H1 (cell line): ENCODE measurements at regions not wholly inside any gene's neighbourhood (a gene's known extent, or its start where the extent isn't known, plus 50 kb on each side); places are given as distances from the start of the nearest gene placed in this dataset.

Experiments
- CTCF ChIA-PET: fragments of 300-600 bp; sonication (Branson Sonifier 250); formaldehyde crosslinking; loops from one replicate; lab custom pipeline; 2021; ENCODE audit not compliant: partially characterized antibody; lab: Charles Lee
- POLR2A ChIA-PET: fragments of 300-600 bp; sonication (Branson Sonifier 250); formaldehyde crosslinking; loops from one replicate; lab custom pipeline; 2021; ENCODE audit warnings: inconsistent platforms; ENCODE audit not compliant: partially characterized antibody; lab: Charles Lee
- DNase-seq, 2 experiments: peaks; one replicate each; pipeline versions ENCODE4 v3.0.0 to v3.0.0-alpha.2; 2010 to 2022; ENCODE audit warnings: low spot score in 2 of 2, low read depth in 1 of 2, mixed read lengths in 1 of 2
- FAIRE-seq: peaks from 2 replicates; lab custom pipeline; 2011; peaks lifted over from hg19 to GRCh38; lab: Jason Lieb, UNC
- H2AFZ ChIP-seq: 2 replicates; pipeline ENCODE4 v1.8.1; 2012; ENCODE audit warnings: low read length, inconsistent platforms
- H2AK5ac ChIP-seq: 2 replicates; pipeline ENCODE4 v1.6.1; 2013; ENCODE audit warnings: low read depth, low read length
- H2BK120ac ChIP-seq: replicated peaks from 2 replicates; pipeline ENCODE3; 2013; ENCODE audit warnings: low read depth, low read length, inconsistent platforms
- H2BK12ac ChIP-seq: 2 replicates; pipeline ENCODE4 v1.6.1; 2013; ENCODE audit warnings: low read depth, low read length
- H2BK15ac ChIP-seq: 2 replicates; pipeline ENCODE4 v1.6.1; 2013; ENCODE audit warnings: low read length
- H2BK20ac ChIP-seq: 2 replicates; pipeline ENCODE4 v1.6.1; 2013; ENCODE audit warnings: low read length
- H2BK5ac ChIP-seq: 2 replicates; pipeline ENCODE4 v1.6.1; 2013; ENCODE audit warnings: low read depth, low read length
- H3K14ac ChIP-seq: 2 replicates; pipeline ENCODE4 v1.6.1; 2013; ENCODE audit warnings: inconsistent platforms; ENCODE audit not compliant: insufficient read length
- H3K18ac ChIP-seq: 2 replicates; pipeline ENCODE4 v1.6.1; 2013; ENCODE audit warnings: low read length; ENCODE audit errors: extremely low read depth
- H3K23ac ChIP-seq: 2 replicates; pipeline ENCODE4 v1.6.1; 2013; ENCODE audit warnings: inconsistent platforms; ENCODE audit not compliant: insufficient read length
- H3K23me2 ChIP-seq: 2 replicates; pipeline ENCODE4 v1.6.1; 2013; ENCODE audit warnings: low read depth, low read length
- H3K27ac ChIP-seq: 2 replicates; pipeline ENCODE4 v1.6.1; 2011; ENCODE audit warnings: low read depth, low read length, inconsistent platforms
- H3K27me3 ChIP-seq, 4 experiments: replicated peaks in 1 of 4; 1 replicate in 1 of 4; 2 replicates in 3 of 4; pipeline versions ENCODE4 v1.6.1 to v1.8.1; 2011 to 2013; ENCODE audit warnings: low read length in 3 of 4, mild to moderate bottlenecking in 3 of 4, inconsistent platforms in 2 of 4, mixed read lengths in 2 of 4, moderate library complexity in 1 of 4; ENCODE audit not compliant: control insufficient read depth in 3 of 4, insufficient read depth in 3 of 4; ENCODE audit errors: extremely low read depth in 1 of 4
- H3K36me3 ChIP-seq, 4 experiments: 2 replicates each; pipeline versions ENCODE4 v1.6.1 to v1.8.1; 2011 to 2013; ENCODE audit warnings: mild to moderate bottlenecking in 4 of 4, low read length in 3 of 4, moderate library complexity in 2 of 4, control low read depth in 1 of 4, inconsistent platforms in 1 of 4; ENCODE audit not compliant: insufficient read depth in 4 of 4, control insufficient read depth in 2 of 4
- H3K4ac ChIP-seq: replicated peaks from 2 replicates; pipeline ENCODE3; 2013; ENCODE audit warnings: low read length, low read depth, mixed read lengths, inconsistent platforms; ENCODE audit not compliant: insufficient read length
- H3K4me1 ChIP-seq, 4 experiments: replicated peaks in 1 of 4; 1 replicate in 1 of 4; 2 replicates in 3 of 4; pipeline versions ENCODE4 v1.6.1 to v1.8.1; 2011 to 2013; ENCODE audit warnings: low read length in 3 of 4, inconsistent platforms in 2 of 4, mixed read lengths in 1 of 4; ENCODE audit not compliant: insufficient read depth in 4 of 4, control insufficient read depth in 3 of 4
- H3K4me2 ChIP-seq, 2 experiments: 2 replicates each; pipeline versions ENCODE4 v1.6.1 to v1.8.1; 2011 to 2013; ENCODE audit warnings: low read depth in 2 of 2, low read length in 2 of 2, control low read depth in 1 of 2, inconsistent platforms in 1 of 2, mild to moderate bottlenecking in 1 of 2; ENCODE audit not compliant: insufficient read depth in 1 of 2
- H3K4me3 ChIP-seq, 4 experiments: fragments of 200-600, 300-600 bp in 1 of 4; sonication (generic), shearing (Covaris generic), sonication (Bioruptor Twin) in 1 of 4; 2 replicates each; pipeline versions ENCODE4 v1.5.1 to v1.8.1; 2011 to 2016; ENCODE audit warnings: low read length in 4 of 4, low read depth in 3 of 4, control low read depth in 2 of 4, inconsistent platforms in 2 of 4, mild to moderate bottlenecking in 2 of 4, mixed read lengths in 1 of 4, moderate library complexity in 1 of 4; ENCODE audit not compliant: insufficient read depth in 2 of 4; ENCODE audit errors: extremely low read depth in 1 of 4
- H3K56ac ChIP-seq: replicated peaks from 2 replicates; pipeline ENCODE3; 2013; ENCODE audit warnings: low read depth, mild to moderate bottlenecking, mixed read lengths, low read length, inconsistent platforms; ENCODE audit not compliant: insufficient read length
- H3K79me1 ChIP-seq: 2 replicates; pipeline ENCODE4 v1.6.1; 2013; ENCODE audit warnings: low read depth, low read length, control low read depth
- H3K79me2 ChIP-seq, 2 experiments: 2 replicates each; pipeline versions ENCODE4 v1.6.1 to v1.8.1; 2012 to 2013; ENCODE audit warnings: low read length in 2 of 2, mild to moderate bottlenecking in 2 of 2, inconsistent platforms in 1 of 2; ENCODE audit not compliant: insufficient read depth in 2 of 2, control insufficient read depth in 1 of 2
- H3K9ac ChIP-seq, 4 experiments: replicated peaks in 1 of 4; 1 replicate in 1 of 4; 2 replicates in 3 of 4; pipeline versions ENCODE4 v1.6.1 to v1.8.1; 2011 to 2013; ENCODE audit warnings: low read depth in 3 of 4, low read length in 3 of 4, control low read depth in 2 of 4, mild to moderate bottlenecking in 2 of 4, moderate library complexity in 2 of 4, inconsistent platforms in 1 of 4; ENCODE audit errors: extremely low read depth in 1 of 4
- H3K9me3 ChIP-seq, 2 experiments: 2 replicates each; pipeline versions ENCODE4 v1.6.1 to v1.8.1; 2012 to 2013; ENCODE audit warnings: mild to moderate bottlenecking in 2 of 2, moderate library complexity in 2 of 2, control low read depth in 1 of 2, inconsistent platforms in 1 of 2, low read depth in 1 of 2, low read length in 1 of 2, mixed read lengths in 1 of 2; ENCODE audit not compliant: insufficient read depth in 2 of 2
- H4K20me1 ChIP-seq, 2 experiments: replicated peaks in 1 of 2; 2 replicates each; pipeline versions ENCODE3 to v1.8.1; 2011 to 2013; ENCODE audit warnings: inconsistent platforms in 2 of 2, low read length in 2 of 2, mild to moderate bottlenecking in 1 of 2; ENCODE audit not compliant: insufficient read depth in 2 of 2, control insufficient read depth in 1 of 2
- H4K5ac ChIP-seq: 2 replicates; pipeline ENCODE4 v1.6.1; 2013; ENCODE audit warnings: low read length, low read depth, mixed read lengths, inconsistent platforms; ENCODE audit not compliant: insufficient read length
- H4K8ac ChIP-seq: 2 replicates; pipeline ENCODE4 v1.8.0; 2013; ENCODE audit warnings: mild to moderate bottlenecking, moderate library complexity, low read length, inconsistent platforms; ENCODE audit not compliant: insufficient read depth; ENCODE audit errors: extremely low read depth
- H4K91ac ChIP-seq: replicated peaks from 2 replicates; pipeline ENCODE3; 2013; ENCODE audit warnings: low read length, mixed read lengths, inconsistent platforms; ENCODE audit not compliant: insufficient read length
- CEBPB ChIP-seq: IDR thresholded peaks from 2 replicates; pipeline ENCODE4 v1.6.1; 2012; ENCODE audit warnings: low read depth, low read length
- SP4 ChIP-seq: IDR thresholded peaks from 2 replicates; pipeline ENCODE4 v1.6.1; 2012; ENCODE audit warnings: low read length, inconsistent platforms
- WGBS, 2 experiments: shearing (Covaris generic) in 1 of 2; methylation state at CpG; one replicate each; pipeline versions ENCODE4 v1.1.6 to v1.1.7; 2013 to 2015; ENCODE audit warnings: low lambda C conversion rate in 2 of 2, mixed read lengths in 2 of 2, inconsistent platforms in 1 of 2, low coverage in 1 of 2, missing lambda C conversion rate in 1 of 2; ENCODE audit not compliant: insufficient replicate concordance in 2 of 2, insufficient coverage in 1 of 2, insufficient read length in 1 of 2; ENCODE audit errors: extremely low coverage in 1 of 2, missing lambda C conversion rate in 1 of 2; 5-methylcytosine and 5-hydroxymethylcytosine counted together

DNA sequence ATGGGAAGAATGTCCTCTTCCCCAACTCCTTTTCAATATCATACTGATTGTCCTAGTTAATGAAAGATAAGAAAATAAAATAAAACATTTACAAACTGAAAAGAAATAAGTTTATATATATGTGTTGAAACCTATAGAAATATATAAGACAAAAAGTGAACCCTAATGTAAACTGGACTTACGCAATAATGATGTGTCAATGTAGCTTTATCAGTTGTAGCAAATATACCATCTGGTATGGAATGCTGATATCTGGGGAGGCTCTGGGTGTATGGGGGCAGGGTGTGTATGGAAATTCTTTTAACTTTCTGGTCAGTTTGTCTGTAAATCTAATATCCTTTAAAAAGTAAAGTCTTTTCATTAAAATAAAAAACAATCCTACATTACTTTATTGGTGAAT is 603.9 kb downstream of the DMRTA1 start:
- Histone ChIP-seq H2AFZ (no peak overlapping the region), H4K8ac (no peak overlapping the region), H2BK15ac (no peak overlapping the region), H3K14ac (no peak overlapping the region), H3K27ac (no peak overlapping the region), H2BK120ac (no peak overlapping the region), H3K9ac (no peak overlapping the region), H4K20me1 (no peaks in the 10 kb centered on the region), H3K79me2 (no peaks in the 10 kb centered on the region), H3K27me3 (no peaks in the 10 kb centered on the region), H3K4me1 (peaks cover 0 to 7% (median 1%) of the 10 kb centered on the region in 4 experiments; a peak in 5 of 7 replicates), H3K79me1 (no peaks in the 10 kb centered on the region), H3K4ac (no peak overlapping the region), H4K5ac (no peak overlapping the region), H2AK5ac (no peak overlapping the region), H2BK20ac (no peak overlapping the region), H3K56ac (no peak overlapping the region), H3K18ac (no peak overlapping the region), H2BK5ac (no peak overlapping the region), H3K9me3 (no peaks in the 10 kb centered on the region; a peak in 1 of 4 replicates), H3K23ac (no peak overlapping the region), H3K4me2 (no peak overlapping the region), H3K23me2 (no peaks in the 10 kb centered on the region), H3K4me3 (no peak overlapping the region), H4K91ac (no peak overlapping the region), H2BK12ac (no peak overlapping the region), H3K36me3 (no peaks in the 10 kb centered on the region)
- WGBS, 2 experiments = 74% methylated on average over 1 of the region's 1 CpG; no CpG with 5 or more reads in 1 of the 2 experiments
- TF ChIP-seq SP4 = no peak
- peak; percentile 43; the same call in 1 of the 2 replicates for TF ChIP-seq CEBPB
- CTCF ChIA-PET = no interaction called here
- DNase-seq = no peak
- POLR2A ChIA-PET = no interaction called here
- FAIRE-seq = no peak
